Tibial nerve (tissue), 4 donors: ENCODE measurements at regions not wholly inside any gene's neighbourhood (a gene's known extent, or its start where the extent isn't known, plus 50 kb on each side); places are given as distances from the start of the nearest gene placed in this dataset.
"Not testable (repeated sequence)": the region's sequence is repeated elsewhere in the genome, so short reads cannot be mapped to it uniquely, and the experiment has no call there.

Source experiments
- DNase-seq, 2 donors: peaks; one replicate each; pipeline ENCODE4 v3.0.0-alpha.2; 2019; ENCODE audit warnings: low spot score in 2 of 2
- H3K27ac ChIP-seq, 4 donors: fragments of 200-600 bp; sonication (generic) in 3 of 4; one replicate each; pipeline ENCODE4 v1.5.1; 2017 to 2019; ENCODE audit warnings: mild to moderate bottlenecking in 1 of 4
- H3K27me3 ChIP-seq, 2 donors: fragments of 200-600 bp; sonication (generic) in 1 of 2; one replicate each; pipeline versions ENCODE4 v1.5.1 to v1.6.0; 2017 to 2019
- H3K36me3 ChIP-seq, 3 donors: fragments of 200-600 bp; sonication (generic); one replicate each; pipeline ENCODE4 v1.5.1; 2018 to 2019
- H3K4me1 ChIP-seq, 4 donors: fragments of 200-600 bp; sonication (generic) in 3 of 4; one replicate each; pipeline ENCODE4 v1.5.1; 2017 to 2019
- H3K4me3 ChIP-seq, 4 donors: fragments of 200-600 bp; sonication (generic) in 3 of 4; one replicate each; pipeline ENCODE4 v1.5.1; 2017 to 2019; ENCODE audit warnings: mild to moderate bottlenecking in 1 of 4, moderate library complexity in 1 of 4
- H3K9me3 ChIP-seq, 4 donors: fragments of 200-600 bp; sonication (generic) in 3 of 4; one replicate each; pipeline ENCODE4 v1.5.1; 2017 to 2019
- EP300 ChIP-seq, 2 donors: sonication (generic); formaldehyde crosslinking; IDR thresholded peaks; one replicate each; pipeline ENCODE4 v1.6.1; 2017; ENCODE audit warnings: antibody characterized with exemption in 2 of 2, mild to moderate bottlenecking in 1 of 2
- POLR2A ChIP-seq, 2 donors: fragments of 450-650 bp; IDR thresholded peaks; one replicate each; pipeline ENCODE4 v1.6.1; 2017; ENCODE audit warnings: antibody characterized with exemption in 2 of 2, mild to moderate bottlenecking in 2 of 2, moderate library complexity in 2 of 2
- WGBS, 2 donors: methylation state at CpG; one replicate each; pipeline ENCODE4 v1.1.5; 2018; 5-methylcytosine and 5-hydroxymethylcytosine counted together
- TF ChIP-seq, protein P1 (sequence below), 5 experiments: fragments of 200-600 bp in 3 of 5; fragments of 450-650 bp in 2 of 5; sonication (generic) in 3 of 5; IDR thresholded peaks; one replicate each; pipeline ENCODE4 v1.5.1; 2016 to 2019; ENCODE audit warnings: antibody characterized with exemption in 5 of 5, mild to moderate bottlenecking in 3 of 5, moderate library complexity in 2 of 5

DNA sequence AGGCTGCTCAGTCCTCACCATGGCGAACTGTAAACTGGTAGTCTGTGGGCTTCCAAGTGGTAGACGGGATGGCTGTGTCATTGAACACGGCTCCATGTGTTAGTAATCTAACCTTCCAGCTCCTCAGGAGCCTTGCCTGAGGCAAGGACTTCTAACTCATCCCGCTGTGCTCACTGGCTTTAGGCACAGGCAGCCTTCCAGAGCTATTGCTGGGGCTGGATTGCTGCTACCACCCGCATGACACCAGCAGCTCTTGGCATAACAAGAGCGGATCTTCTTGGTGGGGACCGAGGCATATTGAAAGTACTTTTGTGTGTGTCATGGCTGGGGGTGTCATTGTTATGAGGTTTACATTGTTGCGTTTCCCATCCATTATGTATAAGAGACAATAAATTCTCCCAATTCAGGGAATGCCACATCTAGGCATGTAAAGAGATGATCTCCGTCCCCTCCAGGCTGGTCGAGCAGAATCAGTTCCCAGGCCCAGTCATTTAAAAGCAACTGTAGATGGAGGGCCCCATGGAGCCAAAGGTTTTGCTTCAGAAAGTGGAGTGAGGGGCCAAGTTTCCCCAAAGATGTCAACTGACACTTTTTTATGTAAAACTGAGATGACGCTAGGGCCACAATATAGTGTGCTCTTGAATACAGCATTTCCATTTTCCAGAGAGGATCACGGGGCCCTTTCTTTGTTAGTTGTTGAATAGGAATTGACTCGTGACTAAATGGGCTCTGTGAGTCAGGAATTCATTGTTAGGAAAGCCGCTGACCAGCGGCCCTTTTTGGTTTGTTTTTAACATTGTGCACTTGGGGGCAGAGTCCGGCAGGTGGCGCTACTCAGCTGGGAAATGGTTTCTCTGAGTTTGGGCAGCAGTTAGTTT lies 759.5 kb downstream of the TAF11L14 start:
- Histone ChIP-seq H3K36me3 (no peaks in the 10 kb centered on the region), H3K27me3 (no peaks in the 10 kb centered on the region), H3K4me1 (peaks cover 0 to 4% (median 0%) of the 10 kb centered on the region in 4 donors), H3K27ac (no peak overlapping the region), H3K4me3 (no peak overlapping the region), H3K9me3 (no peaks in the 10 kb centered on the region)
- no peak for TF ChIP-seq EP300 (IDR thresholded peaks at IDR 0.05)
- TF ChIP-seq, protein P1, sequence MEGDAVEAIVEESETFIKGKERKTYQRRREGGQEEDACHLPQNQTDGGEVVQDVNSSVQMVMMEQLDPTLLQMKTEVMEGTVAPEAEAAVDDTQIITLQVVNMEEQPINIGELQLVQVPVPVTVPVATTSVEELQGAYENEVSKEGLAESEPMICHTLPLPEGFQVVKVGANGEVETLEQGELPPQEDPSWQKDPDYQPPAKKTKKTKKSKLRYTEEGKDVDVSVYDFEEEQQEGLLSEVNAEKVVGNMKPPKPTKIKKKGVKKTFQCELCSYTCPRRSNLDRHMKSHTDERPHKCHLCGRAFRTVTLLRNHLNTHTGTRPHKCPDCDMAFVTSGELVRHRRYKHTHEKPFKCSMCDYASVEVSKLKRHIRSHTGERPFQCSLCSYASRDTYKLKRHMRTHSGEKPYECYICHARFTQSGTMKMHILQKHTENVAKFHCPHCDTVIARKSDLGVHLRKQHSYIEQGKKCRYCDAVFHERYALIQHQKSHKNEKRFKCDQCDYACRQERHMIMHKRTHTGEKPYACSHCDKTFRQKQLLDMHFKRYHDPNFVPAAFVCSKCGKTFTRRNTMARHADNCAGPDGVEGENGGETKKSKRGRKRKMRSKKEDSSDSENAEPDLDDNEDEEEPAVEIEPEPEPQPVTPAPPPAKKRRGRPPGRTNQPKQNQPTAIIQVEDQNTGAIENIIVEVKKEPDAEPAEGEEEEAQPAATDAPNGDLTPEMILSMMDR (IDR thresholded peaks at IDR 0.05): peak; percentile 47 to 78 (median 60)
- peak; percentile 18 to 55 for DNase-seq
- WGBS, 2 donors: 44 to 45% methylated on average over 17 of the region's 17 CpGs

DNA sequence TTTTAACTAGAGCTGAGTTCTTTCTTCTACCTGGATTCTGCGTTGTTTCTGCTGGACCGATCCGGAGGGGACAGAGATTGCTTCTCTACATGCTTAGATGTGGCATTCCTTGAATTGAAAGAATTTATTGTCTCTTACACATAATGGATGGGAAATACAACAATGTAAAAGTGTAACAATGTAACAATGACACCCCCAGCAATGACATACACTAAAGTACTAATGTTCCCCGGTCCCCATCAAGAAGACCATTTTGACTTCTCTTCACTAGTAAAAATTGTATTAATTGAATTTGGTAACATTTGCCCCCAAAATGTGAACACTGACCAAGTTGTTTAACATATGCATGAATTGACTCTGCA lies 760.2 kb downstream of the TAF11L14 start:
- peaks cover 0 to 4% (median 0%) of the 10 kb centered on the region in 4 donors for H3K4me1 ChIP-seq
- H3K9me3 ChIP-seq: no peaks in the 10 kb centered on the region
- TF ChIP-seq EP300 (IDR thresholded peaks at IDR 0.05) (no peak), POLR2A (IDR thresholded peaks at IDR 0.05) (no peak)
- TF ChIP-seq, protein P1 (IDR thresholded peaks at IDR 0.05): no peak
- no peaks in the 10 kb centered on the region for H3K36me3 ChIP-seq
- no peak for DNase-seq
- H3K4me3 ChIP-seq: no peak overlapping the region
- no peak overlapping the region for H3K27ac ChIP-seq
- WGBS, 2 donors: 18 to 19% methylated on average over 4 of the region's 4 CpGs
- H3K27me3 ChIP-seq: no peaks in the 10 kb centered on the region

DNA sequence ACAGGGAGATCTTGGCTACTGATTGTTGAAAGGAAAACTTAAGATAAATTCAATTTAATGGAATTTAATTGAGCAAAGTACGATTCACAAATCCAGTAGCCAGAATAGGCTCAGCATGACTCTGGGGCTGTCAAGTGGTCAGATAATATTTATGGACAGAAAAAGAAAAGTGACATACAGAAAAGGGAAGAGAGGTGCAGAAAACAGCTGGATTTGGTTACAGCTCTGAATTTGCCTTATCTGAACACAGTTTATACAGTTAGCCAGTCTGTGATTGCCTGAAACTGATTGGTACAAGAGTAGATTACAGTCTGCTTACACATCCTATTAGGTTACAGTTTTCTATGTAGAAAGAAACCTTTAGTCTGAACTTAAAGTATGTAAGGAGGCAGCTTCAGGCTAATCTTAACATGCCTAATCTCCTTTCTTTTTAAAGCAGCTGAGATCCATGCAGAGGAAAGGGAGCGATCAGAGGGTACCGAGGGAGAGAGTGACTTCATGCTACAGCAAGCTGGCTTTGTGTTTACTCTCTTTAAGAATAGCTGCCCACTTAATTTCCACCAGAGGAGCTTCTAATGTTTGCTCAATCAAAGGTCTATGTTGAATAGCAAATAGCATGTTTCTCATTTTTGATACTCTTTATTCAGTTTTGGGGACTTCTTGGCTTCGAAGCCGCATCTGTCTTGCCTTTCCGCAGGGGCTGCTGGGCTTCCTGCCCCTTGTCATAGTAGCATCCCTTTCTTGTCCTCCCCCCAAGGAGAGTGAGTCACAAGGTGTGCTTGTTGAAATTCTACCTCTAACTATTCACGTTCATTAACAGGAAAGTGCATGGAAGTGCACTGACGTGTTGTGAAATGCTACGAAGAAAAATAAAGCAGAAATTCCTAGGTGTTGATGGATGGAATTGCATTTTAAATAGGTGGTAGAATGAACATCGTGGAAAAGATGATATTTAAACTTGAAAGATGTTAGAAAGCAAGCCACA lies 761.2 kb downstream of the TAF11L14 start:
- TF ChIP-seq EP300 (IDR thresholded peaks at IDR 0.05) (no peak), POLR2A (IDR thresholded peaks at IDR 0.05) (no peak)
- TF ChIP-seq, protein P1 (IDR thresholded peaks at IDR 0.05): no peak

DNA sequence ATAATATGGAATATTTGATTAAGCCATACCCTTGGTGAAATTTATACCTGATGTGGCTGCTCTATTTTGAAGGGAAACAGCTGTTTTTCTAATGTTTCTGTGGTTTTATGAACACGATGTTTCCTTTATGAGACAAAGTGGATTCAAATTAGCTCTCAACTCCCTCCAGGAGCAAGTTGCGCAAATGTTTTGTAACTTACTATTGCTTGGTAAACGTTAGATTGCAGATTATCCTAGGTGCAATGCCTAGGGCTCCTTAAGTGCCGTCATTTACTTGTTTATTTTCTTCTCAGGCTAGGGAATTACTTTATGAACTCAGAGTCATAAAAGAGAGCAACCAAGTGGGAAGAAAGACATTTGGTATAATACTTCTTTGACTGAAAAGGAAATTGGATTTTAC lies 763.1 kb downstream of the TAF11L14 start:
- DNase-seq: no peak
- WGBS, 2 donors: 37 to 39% methylated on average over 4 of the region's 4 CpGs
- H3K27me3 ChIP-seq: no peaks in the 10 kb centered on the region
- no peak overlapping the region for H3K4me3 ChIP-seq
- peaks cover 0 to 4% (median 0%) of the 10 kb centered on the region in 4 donors for H3K4me1 ChIP-seq
- no peaks in the 10 kb centered on the region for H3K36me3 ChIP-seq
- H3K27ac ChIP-seq: no peak overlapping the region
- H3K9me3 ChIP-seq: no peaks in the 10 kb centered on the region
- TF ChIP-seq POLR2A (IDR thresholded peaks at IDR 0.05): no peak

More for the DNA sequence above, 761.2 kb downstream of the TAF11L14 start:
- Histone ChIP-seq H3K4me1 (peaks cover 0 to 4% (median 0%) of the 10 kb centered on the region in 4 donors), H3K27ac (no peak overlapping the region), H3K27me3 (no peaks in the 10 kb centered on the region), H3K4me3 (no peak overlapping the region), H3K36me3 (no peaks in the 10 kb centered on the region), H3K9me3 (no peaks in the 10 kb centered on the region)
- 78 to 86% methylated on average over 10 of the region's 10 CpGs for WGBS, 2 donors
- DNase-seq: no peak

DNA sequence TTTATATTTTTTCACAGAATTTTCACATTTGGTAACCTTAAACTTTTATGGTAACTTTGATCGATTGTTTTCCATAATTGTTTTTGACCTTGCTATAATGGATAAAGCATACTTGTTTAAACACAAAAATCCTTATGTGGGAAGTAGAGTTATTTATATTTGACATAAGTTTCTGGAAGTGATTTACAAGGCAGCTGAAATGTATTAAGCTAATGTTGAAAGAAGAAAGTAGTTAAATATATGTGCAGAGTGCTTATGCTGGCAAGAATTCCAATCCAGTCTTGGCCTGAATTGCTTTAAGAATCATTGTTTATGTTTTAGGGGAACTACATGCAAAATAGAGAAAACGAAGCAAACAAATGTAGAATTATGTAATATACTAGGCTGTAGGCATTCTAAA lies 763.6 kb downstream of the TAF11L14 start:
- no peak overlapping the region for H3K4me3 ChIP-seq
- no peaks in the 10 kb centered on the region for H3K27me3 ChIP-seq
- H3K9me3 ChIP-seq: no peaks in the 10 kb centered on the region
- no peak for DNase-seq
- peaks cover 0 to 4% (median 0%) of the 10 kb centered on the region in 4 donors for H3K4me1 ChIP-seq
- TF ChIP-seq EP300 (IDR thresholded peaks at IDR 0.05) (no peak), POLR2A (IDR thresholded peaks at IDR 0.05) (no peak)
- TF ChIP-seq, protein P1 (IDR thresholded peaks at IDR 0.05): no peak
- WGBS, 2 donors: 34 to 38% methylated on average over 2 of the region's 2 CpGs
- H3K36me3 ChIP-seq: no peaks in the 10 kb centered on the region
- no peak overlapping the region for H3K27ac ChIP-seq

DNA sequence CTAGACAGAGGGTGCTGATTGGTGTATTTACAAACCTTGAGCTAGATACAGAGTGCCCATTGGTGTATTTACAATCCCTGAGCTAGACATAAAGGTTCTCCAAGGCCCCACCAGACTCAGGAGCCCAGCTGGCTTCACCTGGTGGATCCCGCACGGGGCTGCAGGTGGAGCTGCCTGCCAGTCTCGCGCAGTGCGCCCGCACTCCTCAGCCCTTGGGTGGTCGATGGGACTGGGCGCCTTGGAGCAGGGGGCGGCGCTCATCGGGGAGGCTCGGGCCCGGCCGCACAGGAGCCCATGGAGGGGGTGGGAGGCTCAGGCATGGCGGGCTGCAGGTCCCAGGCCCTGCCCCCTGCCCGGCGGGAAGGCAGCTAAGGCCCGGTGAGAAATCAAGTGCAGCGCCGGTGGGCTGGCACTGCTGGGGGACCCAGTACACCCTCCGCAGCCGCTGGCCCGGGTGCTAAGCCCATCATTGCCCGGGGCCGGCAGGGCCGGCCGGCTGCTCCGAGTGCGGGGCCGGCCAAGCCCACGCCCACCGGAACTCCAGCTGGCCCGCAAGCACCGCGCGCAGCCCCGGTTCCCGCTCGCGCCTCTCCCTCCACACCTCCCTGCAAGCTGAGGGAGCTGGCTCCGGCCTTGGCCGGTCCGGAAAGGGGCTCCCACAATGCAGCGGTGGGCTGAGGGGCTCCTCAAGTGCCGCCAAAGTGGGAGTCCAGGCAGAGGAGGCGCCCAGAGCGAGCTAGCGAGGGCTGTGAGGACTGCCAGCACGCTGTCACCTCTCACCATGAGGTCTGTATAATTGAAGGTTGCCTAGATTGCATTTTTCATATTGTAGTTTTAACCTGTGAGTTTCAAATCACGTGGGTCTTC lies 765.4 kb downstream of the TAF11L14 start:
- 95% methylated on average over 26 to 45 of the region's 50 CpGs for WGBS, 2 donors
- H3K9me3 ChIP-seq, H3K36me3 ChIP-seq, DNase-seq, H3K27me3 ChIP-seq, H3K4me3 ChIP-seq, H3K4me1 ChIP-seq, H3K27ac ChIP-seq: not testable (repeated sequence)
